CD14-positive monocyte (primary cell): ENCODE measurements at regions not wholly inside any gene's neighbourhood (a gene's known extent, or its start where the extent isn't known, plus 50 kb on each side); places are given as distances from the start of the nearest gene placed in this dataset.

Experiments
- DNase-seq, 3 donors: peaks; one replicate each; pipeline ENCODE4 v3.0.0-alpha.2; 2011 to 2022
- H2AFZ ChIP-seq: 2 replicates; pipeline ENCODE4 v1.6.0; 2012; ENCODE audit warnings: mild to moderate bottlenecking, low read depth, low read length, inconsistent platforms; ENCODE audit not compliant: insufficient read depth, poor library complexity, severe bottlenecking
- H3K27ac ChIP-seq, 2 donors: 1 replicate in 1 of 2; 2 replicates in 1 of 2; pipeline ENCODE4 v1.5.1; 2012 to 2013; ENCODE audit warnings: low read length in 2 of 2, control low read depth in 1 of 2, inconsistent platforms in 1 of 2, low read depth in 1 of 2, mild to moderate bottlenecking in 1 of 2
- H3K27me3 ChIP-seq, 2 donors: one replicate each; pipeline versions ENCODE4 v1.6.0 to v1.6.1; 2011 to 2013; ENCODE audit warnings: low read length in 2 of 2; ENCODE audit not compliant: control insufficient read depth in 2 of 2, insufficient read depth in 2 of 2
- H3K36me3 ChIP-seq, 2 donors: replicated peaks in 1 of 2; 1 replicate in 1 of 2; 2 replicates in 1 of 2; pipeline versions ENCODE4 v1.5.1 to v1.6.1; 2012 to 2013; ENCODE audit warnings: low read length in 2 of 2, control low read depth in 1 of 2, inconsistent platforms in 1 of 2, mild to moderate bottlenecking in 1 of 2; ENCODE audit not compliant: insufficient read depth in 2 of 2, control insufficient read depth in 1 of 2
- H3K4me1 ChIP-seq, 2 donors: 1 replicate in 1 of 2; 2 replicates in 1 of 2; pipeline versions ENCODE4 v1.5.1 to v1.6.1; 2012 to 2013; ENCODE audit warnings: low read length in 2 of 2, control low read depth in 1 of 2, inconsistent platforms in 1 of 2, mild to moderate bottlenecking in 1 of 2, moderate library complexity in 1 of 2; ENCODE audit not compliant: insufficient read depth in 2 of 2, control insufficient read depth in 1 of 2
- H3K4me2 ChIP-seq: replicated peaks from 2 replicates; pipeline ENCODE3; 2012; ENCODE audit warnings: low read length, moderate library complexity, mild to moderate bottlenecking; ENCODE audit not compliant: poor library complexity, severe bottlenecking; ENCODE audit errors: extremely low read depth
- H3K4me3 ChIP-seq, 3 experiments: fragments of 200-600 bp in 1 of 3; sonication (generic) in 1 of 3; replicated peaks in 1 of 3; 1 replicate in 2 of 3; 2 replicates in 1 of 3; pipeline ENCODE4 v1.5.1; 2011 to 2013; ENCODE audit warnings: low read length in 3 of 3, mild to moderate bottlenecking in 3 of 3, control low read depth in 2 of 3, low read depth in 2 of 3, inconsistent platforms in 1 of 3, moderate library complexity in 1 of 3
- H3K79me2 ChIP-seq: 2 replicates; pipeline ENCODE4 v1.6.0; 2012; ENCODE audit warnings: mild to moderate bottlenecking, control low read depth, inconsistent platforms, low read length, moderate library complexity; ENCODE audit not compliant: insufficient read depth
- H3K9ac ChIP-seq: 2 replicates; pipeline ENCODE4 v1.6.0; 2017; ENCODE audit warnings: low read length, mild to moderate bottlenecking; ENCODE audit not compliant: insufficient read depth, poor library complexity, severe bottlenecking
- H3K9me3 ChIP-seq, 2 donors: replicated peaks in 1 of 2; 1 replicate in 1 of 2; 2 replicates in 1 of 2; pipeline versions ENCODE4 v1.5.1 to v1.6.1; 2012 to 2013; ENCODE audit warnings: low read length in 2 of 2, control low read depth in 1 of 2; ENCODE audit not compliant: control insufficient read depth in 1 of 2, insufficient read depth in 1 of 2
- H4K20me1 ChIP-seq: 2 replicates; pipeline ENCODE4 v1.6.0; 2012; ENCODE audit warnings: mild to moderate bottlenecking, low read length, control low read depth, moderate library complexity; ENCODE audit not compliant: insufficient read depth
- H3K27ac Mint-ChIP-seq, 7 donors: one replicate each; pipeline ENCODE4 v1.8.0; 2020; ENCODE audit warnings: mild to moderate bottlenecking in 7 of 7, mixed read lengths in 7 of 7, moderate library complexity in 6 of 7, inconsistent platforms in 2 of 7
- H3K27me3 Mint-ChIP-seq, 3 donors: one replicate each; pipeline ENCODE4 v1.8.0; 2021 to 2022; ENCODE audit warnings: low read depth in 3 of 3, mild to moderate bottlenecking in 3 of 3, mixed read lengths in 3 of 3, moderate library complexity in 3 of 3, inconsistent platforms in 1 of 3
- H3K36me3 Mint-ChIP-seq, 2 donors: one replicate each; pipeline ENCODE4 v1.8.0; 2020; ENCODE audit warnings: mixed read lengths in 2 of 2, inconsistent platforms in 1 of 2, mild to moderate bottlenecking in 1 of 2
- H3K4me1 Mint-ChIP-seq: one replicate; pipeline ENCODE4 v1.8.0; 2020; ENCODE audit warnings: mild to moderate bottlenecking, mixed read lengths
- H3K4me3 Mint-ChIP-seq, 2 donors: one replicate each; pipeline ENCODE4 v1.8.0; 2020; ENCODE audit warnings: mild to moderate bottlenecking in 2 of 2, mixed read lengths in 2 of 2, moderate library complexity in 1 of 2
- H3K9me3 Mint-ChIP-seq, 7 donors: one replicate each; pipeline ENCODE4 v1.8.0; 2020 to 2022; ENCODE audit warnings: mixed read lengths in 7 of 7, mild to moderate bottlenecking in 6 of 7, moderate library complexity in 6 of 7, inconsistent platforms in 2 of 7
- WGBS: methylation state at CpG from one replicate; pipeline ENCODE4 v1.1.5; 2013; ENCODE audit warnings: missing lambda C conversion rate; ENCODE audit not compliant: insufficient coverage; 5-methylcytosine and 5-hydroxymethylcytosine counted together
- intact Hi-C, 2 donors: fragments of 100-400 bp; cut with micrococcal nuclease; formaldehyde crosslinking; loops; one replicate each; pipeline versions ENCODE4 v1.15.0 to v1.15.1; 2023
- TF ChIP-seq, protein P1 (sequence below): fragments of 200-600 bp; IDR thresholded peaks from one replicate; pipeline ENCODE4 v1.8.0; 2022; ENCODE audit warnings: antibody characterized with exemption, mild to moderate bottlenecking

DNA sequence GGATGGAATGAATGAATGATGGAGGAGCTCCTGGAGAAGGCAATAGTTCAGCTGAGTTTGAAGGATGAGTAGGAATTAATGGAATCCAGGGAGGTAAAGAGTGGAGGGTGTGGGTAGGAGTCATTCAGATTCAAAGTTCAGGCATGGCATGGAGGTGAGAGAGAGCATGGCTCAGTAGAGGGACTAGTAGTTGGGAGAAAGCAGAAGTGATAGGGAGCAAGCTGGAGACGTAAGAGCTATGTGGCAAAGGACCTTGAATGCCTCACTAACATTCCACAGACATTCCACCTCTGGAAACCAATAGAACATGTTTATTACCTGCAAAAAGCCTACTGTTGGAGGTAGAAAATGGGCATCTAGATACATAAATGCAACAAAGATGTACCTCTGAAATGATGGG, 170.1 kb downstream of the HAUS1 start:
- no peak for DNase-seq
- Mint-ChIP-seq H3K4me1 (no peaks in the 10 kb centered on the region), H3K4me3 (no peak overlapping the region), H3K27me3 (peaks cover 0 to 1% (median 0%) of the 10 kb centered on the region in 3 donors), H3K36me3 (peaks cover 9 to 12% of the 10 kb centered on the region in 2 donors), H3K27ac (peak overlapping the region in 1 of 7 donors; percentile 10), H3K9me3 (no peaks in the 10 kb centered on the region)
- Histone ChIP-seq H2AFZ (no peak overlapping the region), H3K9me3 (no peaks in the 10 kb centered on the region), H3K4me1 (no peaks in the 10 kb centered on the region), H3K9ac (no peak overlapping the region), H3K27me3 (no peaks in the 10 kb centered on the region), H4K20me1 (no peaks in the 10 kb centered on the region), H3K79me2 (no peaks in the 10 kb centered on the region), H3K27ac (no peak overlapping the region), H3K36me3 (peaks cover 0 to 7% of the 10 kb centered on the region in 2 donors), H3K4me2 (no peak overlapping the region), H3K4me3 (no peak overlapping the region)
- TF ChIP-seq, protein P1, sequence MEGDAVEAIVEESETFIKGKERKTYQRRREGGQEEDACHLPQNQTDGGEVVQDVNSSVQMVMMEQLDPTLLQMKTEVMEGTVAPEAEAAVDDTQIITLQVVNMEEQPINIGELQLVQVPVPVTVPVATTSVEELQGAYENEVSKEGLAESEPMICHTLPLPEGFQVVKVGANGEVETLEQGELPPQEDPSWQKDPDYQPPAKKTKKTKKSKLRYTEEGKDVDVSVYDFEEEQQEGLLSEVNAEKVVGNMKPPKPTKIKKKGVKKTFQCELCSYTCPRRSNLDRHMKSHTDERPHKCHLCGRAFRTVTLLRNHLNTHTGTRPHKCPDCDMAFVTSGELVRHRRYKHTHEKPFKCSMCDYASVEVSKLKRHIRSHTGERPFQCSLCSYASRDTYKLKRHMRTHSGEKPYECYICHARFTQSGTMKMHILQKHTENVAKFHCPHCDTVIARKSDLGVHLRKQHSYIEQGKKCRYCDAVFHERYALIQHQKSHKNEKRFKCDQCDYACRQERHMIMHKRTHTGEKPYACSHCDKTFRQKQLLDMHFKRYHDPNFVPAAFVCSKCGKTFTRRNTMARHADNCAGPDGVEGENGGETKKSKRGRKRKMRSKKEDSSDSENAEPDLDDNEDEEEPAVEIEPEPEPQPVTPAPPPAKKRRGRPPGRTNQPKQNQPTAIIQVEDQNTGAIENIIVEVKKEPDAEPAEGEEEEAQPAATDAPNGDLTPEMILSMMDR = no peak
- no CpG with 5 or more reads among the region's 1 CpG for WGBS
- intact Hi-C loops = no loop called here

DNA sequence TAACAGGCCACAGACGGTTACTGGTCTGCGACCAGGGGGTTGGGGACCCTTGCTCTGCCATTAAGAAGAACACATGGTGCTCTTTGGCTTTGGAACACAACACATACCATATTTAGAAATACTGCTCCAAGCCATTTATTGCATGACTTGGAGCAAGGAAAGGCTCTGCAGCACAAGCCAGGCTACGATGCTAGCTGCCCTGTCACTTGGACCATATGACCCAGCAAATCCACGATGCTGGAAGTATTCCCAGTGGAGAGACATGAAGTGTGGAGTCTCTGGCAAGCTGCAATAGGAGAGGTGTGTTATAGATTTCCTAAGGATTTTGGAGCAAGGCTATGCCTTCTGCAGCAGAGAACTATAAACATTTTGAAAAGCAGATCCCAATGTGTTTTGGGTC, 171.2 kb downstream of the HAUS1 start:
- Mint-ChIP-seq H3K27ac (peak overlapping the region in 1 of 7 donors; percentile 6), H3K36me3 (peaks cover 4 to 6% of the 10 kb centered on the region in 2 donors)

More for the DNA sequence above, 171.2 kb downstream of the HAUS1 start:
- intact Hi-C loops = no loop called here
- H3K27ac ChIP-seq = no peak overlapping the region
- no peak overlapping the region for H3K4me3 ChIP-seq
- no peak overlapping the region for H3K4me2 ChIP-seq
- H3K9ac ChIP-seq = no peak overlapping the region
- H3K4me1 ChIP-seq = no peaks in the 10 kb centered on the region
- H3K27me3 ChIP-seq = no peaks in the 10 kb centered on the region
- Mint-ChIP-seq H3K4me1 (no peaks in the 10 kb centered on the region), H3K27me3 (peaks cover 0 to 1% (median 0%) of the 10 kb centered on the region in 3 donors), H3K4me3 (no peak overlapping the region), H3K9me3 (no peaks in the 10 kb centered on the region)
- no peaks in the 10 kb centered on the region for H3K36me3 ChIP-seq
- no peaks in the 10 kb centered on the region for H3K9me3 ChIP-seq
- WGBS = 100% methylated on average over 3 of the region's 4 CpGs
- H2AFZ ChIP-seq = no peak overlapping the region
- DNase-seq = no peak
- no peaks in the 10 kb centered on the region for H3K79me2 ChIP-seq
- TF ChIP-seq, protein P1 = no peak
- H4K20me1 ChIP-seq = no peaks in the 10 kb centered on the region
